ENCODE measurements at regions not wholly inside any gene's neighbourhood (a gene's known extent, or its start where the extent isn't known, plus 50 kb on each side); places are given as distances from the start of the nearest gene placed in this dataset.
"Not testable (repeated sequence)": the region's sequence is repeated elsewhere in the genome, so short reads cannot be mapped to it uniquely, and the experiment has no call there.

DNA sequence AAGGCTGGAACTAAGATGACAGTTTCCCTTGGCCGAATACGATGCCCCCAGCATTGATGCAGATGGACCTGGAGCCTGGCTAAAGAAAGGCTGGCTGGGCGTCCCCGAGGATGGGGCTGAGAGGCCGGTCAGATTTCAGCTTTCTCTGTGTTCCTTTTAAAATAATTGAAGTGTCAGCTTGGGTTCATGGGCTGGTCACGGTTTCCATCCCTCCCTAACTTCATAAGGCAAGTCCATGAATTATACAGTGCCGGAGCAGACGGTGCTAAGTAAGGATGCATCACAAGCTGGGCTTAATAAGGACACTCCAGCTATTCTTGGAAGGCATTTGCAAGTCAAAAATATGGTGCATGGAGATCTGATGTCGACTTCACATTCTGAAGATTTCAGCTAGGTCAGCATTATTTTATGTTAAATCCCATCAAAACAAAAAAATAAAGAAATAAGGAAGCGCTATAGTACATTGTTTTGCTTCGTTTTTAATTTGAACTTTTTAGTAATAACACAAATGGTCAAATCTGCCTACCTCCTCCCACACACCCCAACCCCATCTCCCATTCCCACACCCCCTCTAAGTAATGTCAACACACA lies 220.8 kb downstream of the RPLP1 start:
- TF ChIP-seq EP300 (IDR thresholded peaks at IDR 0.05): no peak
- TF ChIP-seq, protein P1, sequence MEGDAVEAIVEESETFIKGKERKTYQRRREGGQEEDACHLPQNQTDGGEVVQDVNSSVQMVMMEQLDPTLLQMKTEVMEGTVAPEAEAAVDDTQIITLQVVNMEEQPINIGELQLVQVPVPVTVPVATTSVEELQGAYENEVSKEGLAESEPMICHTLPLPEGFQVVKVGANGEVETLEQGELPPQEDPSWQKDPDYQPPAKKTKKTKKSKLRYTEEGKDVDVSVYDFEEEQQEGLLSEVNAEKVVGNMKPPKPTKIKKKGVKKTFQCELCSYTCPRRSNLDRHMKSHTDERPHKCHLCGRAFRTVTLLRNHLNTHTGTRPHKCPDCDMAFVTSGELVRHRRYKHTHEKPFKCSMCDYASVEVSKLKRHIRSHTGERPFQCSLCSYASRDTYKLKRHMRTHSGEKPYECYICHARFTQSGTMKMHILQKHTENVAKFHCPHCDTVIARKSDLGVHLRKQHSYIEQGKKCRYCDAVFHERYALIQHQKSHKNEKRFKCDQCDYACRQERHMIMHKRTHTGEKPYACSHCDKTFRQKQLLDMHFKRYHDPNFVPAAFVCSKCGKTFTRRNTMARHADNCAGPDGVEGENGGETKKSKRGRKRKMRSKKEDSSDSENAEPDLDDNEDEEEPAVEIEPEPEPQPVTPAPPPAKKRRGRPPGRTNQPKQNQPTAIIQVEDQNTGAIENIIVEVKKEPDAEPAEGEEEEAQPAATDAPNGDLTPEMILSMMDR (IDR thresholded peaks at IDR 0.05): no peak
- TF ChIP-seq POLR2A (IDR thresholded peaks at IDR 0.05): no peak
- intact Hi-C loops (cut with DNase I): no loop called here
- H3K4me1 ChIP-seq (ENCODE audit: insufficient read depth): no peaks in the 10 kb centered on the region
- H3K27ac ChIP-seq: no peak overlapping the region
- H3K36me3 ChIP-seq: no peaks in the 10 kb centered on the region
- no peaks in the 10 kb centered on the region for H3K9me3 ChIP-seq
- WGBS, 3 donors: 22 to 31% (median 31%) methylated on average over 11 of the region's 11 CpGs
- no peak for DNase-seq
- no peaks in the 10 kb centered on the region for H3K27me3 ChIP-seq
- H3K4me3 ChIP-seq: no peak overlapping the region

DNA sequence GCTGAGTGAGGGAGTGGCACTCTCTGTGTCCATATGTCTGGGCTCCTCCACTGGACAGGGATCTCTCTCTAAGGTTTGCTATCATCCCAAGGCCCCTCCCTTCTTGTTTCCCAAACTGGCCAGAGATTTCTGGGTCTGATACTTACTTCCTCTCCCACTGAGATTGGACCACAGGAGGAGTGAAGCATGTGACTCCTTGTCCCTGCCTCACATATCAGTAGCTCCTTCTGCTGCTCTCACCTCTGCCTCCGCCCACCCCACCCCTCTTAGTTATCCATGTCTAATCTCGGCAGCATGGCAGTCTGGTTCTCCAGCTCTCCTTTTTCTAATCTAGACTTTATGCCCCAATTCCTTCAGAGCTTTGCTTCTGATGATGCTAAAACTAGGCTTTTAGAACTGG lies 223.1 kb downstream of the RPLP1 start:
- intact Hi-C loops (cut with DNase I): no loop called here
- DNase-seq: no peak
- no peaks in the 10 kb centered on the region for H3K4me1 ChIP-seq (ENCODE audit: insufficient read depth)
- no peaks in the 10 kb centered on the region for H3K36me3 ChIP-seq
- H3K27ac ChIP-seq: no peak overlapping the region
- no peak for TF ChIP-seq EP300 (IDR thresholded peaks at IDR 0.05)
- TF ChIP-seq POLR2A (IDR thresholded peaks at IDR 0.05): no peak
- TF ChIP-seq, protein P1 (IDR thresholded peaks at IDR 0.05): no peak
- no peak overlapping the region for H3K4me3 ChIP-seq
- WGBS, 3 donors: 78 to 81% (median 81%) methylated on average over 2 of the region's 2 CpGs
- no peaks in the 10 kb centered on the region for H3K9me3 ChIP-seq
- H3K27me3 ChIP-seq: no peaks in the 10 kb centered on the region

DNA sequence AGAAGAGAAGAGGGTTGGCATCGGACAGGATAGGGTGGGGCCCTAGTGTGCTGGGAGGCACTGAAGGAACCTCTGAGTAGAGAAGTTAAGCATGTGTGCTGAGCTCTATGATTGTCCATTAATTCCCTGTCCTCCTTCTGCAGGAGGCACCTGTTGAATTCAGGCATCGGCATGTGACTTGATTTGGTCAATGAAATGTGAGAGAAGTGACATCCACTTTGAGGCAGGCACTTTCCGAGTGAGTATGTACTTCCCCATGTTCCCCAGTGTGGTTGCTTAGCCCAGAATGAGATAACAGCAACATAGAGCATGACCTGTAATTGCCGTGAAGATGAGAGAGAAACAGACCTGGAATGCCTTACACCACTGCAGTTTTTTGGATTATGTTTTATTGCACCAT lies 224.8 kb downstream of the RPLP1 start:
- Histone ChIP-seq H3K36me3 (no peaks in the 10 kb centered on the region), H3K4me1 (ENCODE audit: insufficient read depth) (no peaks in the 10 kb centered on the region), H3K27ac (no peak overlapping the region), H3K9me3 (no peaks in the 10 kb centered on the region), H3K4me3 (no peak overlapping the region), H3K27me3 (no peaks in the 10 kb centered on the region)
- no peak for TF ChIP-seq POLR2A (IDR thresholded peaks at IDR 0.05)
- TF ChIP-seq EP300 (IDR thresholded peaks at IDR 0.05): no peak
- DNase-seq: no peak
- WGBS, 3 donors: 65 to 69% (median 65%) methylated on average over 4 of the region's 4 CpGs
- intact Hi-C loops (cut with DNase I): no loop called here

DNA sequence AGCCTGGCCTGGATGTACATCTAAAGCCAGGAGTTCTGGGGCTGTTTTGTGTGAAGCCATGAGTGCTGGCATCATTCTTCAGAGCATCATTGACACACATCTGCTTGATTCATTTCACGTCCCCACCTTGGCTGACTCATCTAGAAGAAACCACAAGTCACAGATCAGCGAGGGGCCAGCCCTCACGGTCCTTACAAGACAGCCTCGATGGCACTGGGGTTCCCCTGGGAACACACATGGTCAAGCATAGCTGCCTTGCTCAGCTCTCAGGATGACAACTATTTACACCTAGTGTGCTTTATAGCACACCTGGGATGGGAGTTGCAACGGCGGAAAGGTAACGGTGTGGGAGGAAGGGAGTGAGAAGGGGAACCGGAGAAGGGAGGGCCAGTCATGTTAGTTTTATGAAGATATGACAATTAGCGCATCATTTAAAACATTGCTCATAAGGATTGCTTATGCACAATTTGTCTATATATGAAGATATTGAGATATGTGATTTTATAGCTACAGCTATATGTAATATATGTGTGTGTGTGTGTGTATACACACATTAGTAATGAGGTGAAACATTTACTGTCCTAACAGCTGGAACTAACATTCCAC lies 227.1 kb downstream of the RPLP1 start:
- Histone ChIP-seq H3K27ac (no peak overlapping the region), H3K4me1 (ENCODE audit: insufficient read depth) (no peaks in the 10 kb centered on the region), H3K9me3 (no peaks in the 10 kb centered on the region), H3K4me3 (no peak overlapping the region), H3K36me3 (no peaks in the 10 kb centered on the region), H3K27me3 (no peaks in the 10 kb centered on the region)
- TF ChIP-seq, protein P1 (IDR thresholded peaks at IDR 0.05): no peak
- TF ChIP-seq POLR2A (IDR thresholded peaks at IDR 0.05) (no peak), EP300 (IDR thresholded peaks at IDR 0.05) (no peak)
- intact Hi-C loops (cut with DNase I): no loop called here
- 72 to 81% (median 73%) methylated on average over 9 of the region's 9 CpGs for WGBS, 3 donors
- no peak for DNase-seq

DNA sequence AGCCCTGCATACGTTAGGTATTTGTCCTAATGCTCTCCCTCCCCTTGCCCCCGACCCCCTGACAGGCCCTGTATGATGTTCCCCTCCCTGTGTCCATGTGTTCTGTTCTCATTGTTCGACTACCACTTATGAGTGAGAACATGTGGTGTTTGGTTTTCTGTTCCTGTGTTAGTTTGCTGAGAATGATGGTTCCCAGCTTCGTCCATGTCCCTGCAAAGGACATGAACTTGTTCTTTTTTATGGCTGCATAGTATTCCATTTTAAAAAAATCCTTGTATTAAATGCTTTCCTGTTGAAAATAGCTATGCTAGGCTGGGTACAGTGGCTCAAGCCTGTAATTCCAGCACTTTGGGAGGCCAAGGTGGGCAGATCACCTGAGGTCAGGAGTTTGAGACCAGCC lies 232.2 kb downstream of the RPLP1 start:
- H3K27ac ChIP-seq; intact Hi-C loops (cut with DNase I); H3K4me1 ChIP-seq (ENCODE audit: insufficient read depth); DNase-seq; H3K4me3 ChIP-seq; H3K36me3 ChIP-seq; H3K9me3 ChIP-seq; H3K27me3 ChIP-seq: not testable (repeated sequence)
- 73 to 79% (median 74%) methylated on average over 4 of the region's 4 CpGs for WGBS, 3 donors
